Uterus (tissue), 2 donors: ENCODE measurements at regions not wholly inside any gene's neighbourhood (a gene's known extent, or its start where the extent isn't known, plus 50 kb on each side); places are given as distances from the start of the nearest gene placed in this dataset.

Experiments used
- CTCF ChIP-seq, 4 experiments: fragments of 200-600 bp in 2 of 4; fragments of 450-650 bp in 2 of 4; sonication (generic) in 2 of 4; IDR thresholded peaks; one replicate each; pipeline ENCODE4 v1.5.1; 2016 to 2019; ENCODE audit warnings: antibody characterized with exemption in 4 of 4, mild to moderate bottlenecking in 2 of 4, moderate library complexity in 1 of 4
- POLR2A ChIP-seq, 2 donors: fragments of 450-650 bp; IDR thresholded peaks; one replicate each; pipeline ENCODE4 v1.6.1; 2016; ENCODE audit warnings: antibody characterized with exemption in 2 of 2, mild to moderate bottlenecking in 1 of 2, moderate library complexity in 1 of 2

- TF ChIP-seq POLR2A (IDR thresholded peaks at IDR 0.05), result no peak
- TF ChIP-seq CTCF (IDR thresholded peaks at IDR 0.05), result no peak
These were observed 69.9 kb upstream of the MSX2 start for GRCh38 chr5:174654442-174654841.
